ENCODE measurements at regions not wholly inside any gene's neighbourhood (a gene's known extent, or its start where the extent isn't known, plus 50 kb on each side); places are given as distances from the start of the nearest gene placed in this dataset.

DNA sequence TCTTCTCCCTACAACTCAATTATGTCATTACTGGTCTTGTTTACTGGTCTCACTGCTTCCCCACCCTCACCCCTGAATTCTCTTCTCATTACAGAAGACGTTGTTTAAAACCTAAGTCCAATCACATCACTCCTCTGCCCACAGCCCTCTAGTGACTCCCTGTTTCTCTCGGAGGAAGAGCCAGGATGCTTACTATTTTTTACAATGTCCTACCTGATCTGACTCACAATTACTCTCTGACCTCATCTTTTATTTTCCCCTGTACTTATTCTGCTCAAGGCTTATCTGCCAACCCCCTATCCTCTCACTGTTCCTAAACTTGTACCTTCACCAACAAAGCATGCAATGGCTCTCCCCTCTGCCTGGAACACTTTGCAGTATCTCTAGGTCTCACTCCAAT is 400.4 kb upstream of the PTCHD4 start:
- TF ChIP-seq, protein P1, sequence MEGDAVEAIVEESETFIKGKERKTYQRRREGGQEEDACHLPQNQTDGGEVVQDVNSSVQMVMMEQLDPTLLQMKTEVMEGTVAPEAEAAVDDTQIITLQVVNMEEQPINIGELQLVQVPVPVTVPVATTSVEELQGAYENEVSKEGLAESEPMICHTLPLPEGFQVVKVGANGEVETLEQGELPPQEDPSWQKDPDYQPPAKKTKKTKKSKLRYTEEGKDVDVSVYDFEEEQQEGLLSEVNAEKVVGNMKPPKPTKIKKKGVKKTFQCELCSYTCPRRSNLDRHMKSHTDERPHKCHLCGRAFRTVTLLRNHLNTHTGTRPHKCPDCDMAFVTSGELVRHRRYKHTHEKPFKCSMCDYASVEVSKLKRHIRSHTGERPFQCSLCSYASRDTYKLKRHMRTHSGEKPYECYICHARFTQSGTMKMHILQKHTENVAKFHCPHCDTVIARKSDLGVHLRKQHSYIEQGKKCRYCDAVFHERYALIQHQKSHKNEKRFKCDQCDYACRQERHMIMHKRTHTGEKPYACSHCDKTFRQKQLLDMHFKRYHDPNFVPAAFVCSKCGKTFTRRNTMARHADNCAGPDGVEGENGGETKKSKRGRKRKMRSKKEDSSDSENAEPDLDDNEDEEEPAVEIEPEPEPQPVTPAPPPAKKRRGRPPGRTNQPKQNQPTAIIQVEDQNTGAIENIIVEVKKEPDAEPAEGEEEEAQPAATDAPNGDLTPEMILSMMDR (IDR thresholded peaks at IDR 0.05): no peak
- TF ChIP-seq POLR2A (IDR thresholded peaks at IDR 0.05): no peak

Measured in gastroesophageal sphincter (tissue), 3 donors.